Lung (tissue), 11 donors: ENCODE measurements at regions not wholly inside any gene's neighbourhood (a gene's known extent, or its start where the extent isn't known, plus 50 kb on each side); places are given as distances from the start of the nearest gene placed in this dataset.

Experiments
- ATAC-seq: fragments of 200-7000 bp; cut with Tn5 transposase; one replicate; pipeline ENCODE4 v1.9.1; 2020; ENCODE audit warnings: moderate number of reproducible peaks; ENCODE audit not compliant: insufficient read depth, low FRiP score
- DNase-seq, 3 donors: peaks; one replicate each; pipeline ENCODE4 v3.0.0-alpha.2; 2013 to 2017
- H3K27ac ChIP-seq, 2 donors: one replicate each; pipeline ENCODE4 v1.5.1; 2013; ENCODE audit warnings: mild to moderate bottlenecking in 2 of 2, moderate library complexity in 2 of 2, control low read depth in 1 of 2, inconsistent platforms in 1 of 2, low read depth in 1 of 2, low read length in 1 of 2
- H3K27me3 ChIP-seq, 3 donors: one replicate each; pipeline ENCODE4 v1.5.1; 2013; ENCODE audit warnings: low read length in 2 of 3; ENCODE audit not compliant: control insufficient read depth in 3 of 3, insufficient read depth in 3 of 3
- H3K36me3 ChIP-seq, 4 donors: one replicate each; pipeline ENCODE4 v1.5.1; 2013; ENCODE audit warnings: low read length in 4 of 4, mild to moderate bottlenecking in 1 of 4, moderate library complexity in 1 of 4; ENCODE audit not compliant: control insufficient read depth in 4 of 4, insufficient read depth in 4 of 4
- H3K4me1 ChIP-seq, 5 donors: one replicate each; pipeline ENCODE4 v1.5.1; 2013; ENCODE audit warnings: low read length in 5 of 5, mild to moderate bottlenecking in 2 of 5, moderate library complexity in 1 of 5; ENCODE audit not compliant: control insufficient read depth in 5 of 5, insufficient read depth in 5 of 5
- H3K4me3 ChIP-seq: one replicate; pipeline ENCODE4 v1.5.1; 2013; ENCODE audit warnings: mild to moderate bottlenecking, control low read depth, moderate library complexity
- H3K9ac ChIP-seq, 2 donors: one replicate each; pipeline ENCODE4 v1.5.1; 2013; ENCODE audit warnings: low read length in 2 of 2, control low read depth in 1 of 2; ENCODE audit not compliant: insufficient read depth in 1 of 2
- H3K9me3 ChIP-seq, 4 donors: one replicate each; pipeline ENCODE4 v1.5.1; 2013; ENCODE audit warnings: low read length in 3 of 4, mild to moderate bottlenecking in 1 of 4, moderate library complexity in 1 of 4; ENCODE audit not compliant: control insufficient read depth in 4 of 4, insufficient read depth in 3 of 4
- WGBS, 2 donors: extraction: QIAGEN DNeasy Blood & Tissue Kit; methylation state at CpG; one replicate each; pipeline ENCODE4 v1.1.7; 2013; 5-methylcytosine and 5-hydroxymethylcytosine counted together
- TF ChIP-seq, protein P1 (sequence below): IDR thresholded peaks from 2 replicates; pipeline ENCODE4 v1.5.1; 2012; ENCODE audit warnings: mild to moderate bottlenecking; ENCODE audit errors: control extremely low read depth, extremely low read depth
- donor health status: control.
- donor health status: control.
- donor health status: Bipolar disorder and iron deficiency.
- donor health status: healthy.
- donor health status: DM: yes; HTN: yes; CAD: no.

DNA sequence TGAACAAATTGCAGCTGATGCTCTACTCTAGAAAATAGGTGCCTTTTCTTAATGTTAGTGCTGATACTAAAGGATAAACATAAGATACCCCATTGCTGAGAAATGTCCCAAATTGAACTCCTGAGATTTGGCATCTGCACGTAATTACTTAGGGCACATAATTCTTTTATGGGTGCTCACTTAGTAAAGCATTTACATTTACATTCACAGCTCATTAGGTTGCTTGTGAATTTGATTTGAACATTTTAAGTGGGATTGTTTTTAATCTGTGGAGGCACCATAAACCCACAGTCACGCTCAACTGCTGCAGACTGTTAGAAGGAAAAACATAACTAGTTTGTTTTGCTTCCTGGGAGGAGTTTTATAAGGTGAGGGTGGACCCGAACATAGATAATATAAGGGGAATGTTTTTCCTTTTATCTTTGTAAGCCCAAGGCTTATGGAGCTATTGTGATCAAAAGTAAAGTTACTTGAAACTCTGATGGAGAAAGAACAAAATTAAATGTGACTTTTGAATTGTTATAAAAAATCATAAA lies 560.8 kb downstream of the REEP3 start:
- no peak overlapping the region for H3K9ac ChIP-seq
- ATAC-seq (no peak), DNase-seq (no peak)
- H3K4me1 ChIP-seq: no peaks in the 10 kb centered on the region
- no peak overlapping the region for H3K4me3 ChIP-seq
- 73 to 75% methylated on average over 3 of the region's 3 CpGs for WGBS, 2 donors
- TF ChIP-seq, protein P1, sequence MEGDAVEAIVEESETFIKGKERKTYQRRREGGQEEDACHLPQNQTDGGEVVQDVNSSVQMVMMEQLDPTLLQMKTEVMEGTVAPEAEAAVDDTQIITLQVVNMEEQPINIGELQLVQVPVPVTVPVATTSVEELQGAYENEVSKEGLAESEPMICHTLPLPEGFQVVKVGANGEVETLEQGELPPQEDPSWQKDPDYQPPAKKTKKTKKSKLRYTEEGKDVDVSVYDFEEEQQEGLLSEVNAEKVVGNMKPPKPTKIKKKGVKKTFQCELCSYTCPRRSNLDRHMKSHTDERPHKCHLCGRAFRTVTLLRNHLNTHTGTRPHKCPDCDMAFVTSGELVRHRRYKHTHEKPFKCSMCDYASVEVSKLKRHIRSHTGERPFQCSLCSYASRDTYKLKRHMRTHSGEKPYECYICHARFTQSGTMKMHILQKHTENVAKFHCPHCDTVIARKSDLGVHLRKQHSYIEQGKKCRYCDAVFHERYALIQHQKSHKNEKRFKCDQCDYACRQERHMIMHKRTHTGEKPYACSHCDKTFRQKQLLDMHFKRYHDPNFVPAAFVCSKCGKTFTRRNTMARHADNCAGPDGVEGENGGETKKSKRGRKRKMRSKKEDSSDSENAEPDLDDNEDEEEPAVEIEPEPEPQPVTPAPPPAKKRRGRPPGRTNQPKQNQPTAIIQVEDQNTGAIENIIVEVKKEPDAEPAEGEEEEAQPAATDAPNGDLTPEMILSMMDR: no peak
- H3K9me3 ChIP-seq: no peaks in the 10 kb centered on the region
- no peaks in the 10 kb centered on the region for H3K27me3 ChIP-seq
- no peak overlapping the region for H3K27ac ChIP-seq
- H3K36me3 ChIP-seq: no peaks in the 10 kb centered on the region

GRCh38 chr10:64086083-64086767 lies 565.0 kb downstream of the REEP3 start:
- Histone ChIP-seq H3K4me1 (no peaks in the 10 kb centered on the region), H3K9ac (no peak overlapping the region), H3K36me3 (no peaks in the 10 kb centered on the region), H3K9me3 (no peaks in the 10 kb centered on the region), H3K27ac (no peak overlapping the region), H3K27me3 (no peaks in the 10 kb centered on the region), H3K4me3 (no peak overlapping the region)
- ATAC-seq: no peak
- TF ChIP-seq, protein P1: no peak
- no peak for DNase-seq
- 84 to 87% methylated on average over 2 of the region's 2 CpGs for WGBS, 2 donors

DNA sequence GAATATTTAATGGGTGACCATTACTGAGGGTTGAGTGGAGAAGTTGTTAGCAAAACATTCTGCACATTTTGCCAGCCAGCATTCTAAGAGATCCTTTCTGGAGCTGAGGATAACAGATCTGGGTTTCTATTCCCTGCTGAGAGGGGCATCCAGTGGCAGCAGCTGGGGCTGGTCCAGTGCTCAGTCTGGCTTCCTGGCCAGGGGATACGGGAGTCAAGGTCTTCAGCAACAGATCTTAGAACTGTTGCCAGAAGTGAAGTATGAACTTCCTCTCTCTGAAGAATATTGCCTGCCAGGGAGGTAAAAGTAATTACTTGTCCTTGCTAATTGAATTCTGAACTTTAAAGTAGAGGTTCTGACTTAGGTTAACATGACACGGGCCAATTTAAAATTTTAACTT lies 568.4 kb downstream of the REEP3 start:
- WGBS, 2 donors: 25 to 34% methylated on average over 2 of the region's 2 CpGs
- Histone ChIP-seq H3K9me3 (no peaks in the 10 kb centered on the region), H3K4me1 (peaks cover 0 to 5% (median 0%) of the 10 kb centered on the region in 5 donors), H3K4me3 (no peak overlapping the region), H3K27me3 (no peaks in the 10 kb centered on the region), H3K27ac (no peak overlapping the region), H3K36me3 (no peaks in the 10 kb centered on the region), H3K9ac (no peak overlapping the region)
- TF ChIP-seq, protein P1: no peak
- DNase-seq (no peak), ATAC-seq (no peak)
